ENCODE measurements at regions not wholly inside any gene's neighbourhood (a gene's known extent, or its start where the extent isn't known, plus 50 kb on each side); places are given as distances from the start of the nearest gene placed in this dataset.

GRCh38 chr5:125463466-125464092 is 717.1 kb upstream of the ZNF608 start:
- TF ChIP-seq CTCF (conservative IDR thresholded peaks at IDR 0.05; ENCODE audit: low read depth, low read length), result no peak

GRCh38 chr5:125464847-125465432 is 718.5 kb upstream of the ZNF608 start:
- no peak overlapping the region for H3K4me3 ChIP-seq (ENCODE audit: low read depth, low read length)
- no peak for DNase-seq (ENCODE audit: low read depth)
- TF ChIP-seq CTCF (conservative IDR thresholded peaks at IDR 0.05; ENCODE audit: low read depth, low read length), result no peak

More at GRCh38 chr5:125463466-125464092, 717.1 kb upstream of the ZNF608 start:
- DNase-seq (ENCODE audit: low read depth), result no peak
- no peak overlapping the region for H3K4me3 ChIP-seq (ENCODE audit: low read depth, low read length)

GRCh38 chr5:125465703-125466102 is 719.3 kb upstream of the ZNF608 start:
- no peak for TF ChIP-seq CTCF (conservative IDR thresholded peaks at IDR 0.05; ENCODE audit: low read depth, low read length)
- DNase-seq (ENCODE audit: low read depth), result no peak
- H3K4me3 ChIP-seq (ENCODE audit: low read depth, low read length), result no peak overlapping the region

- no peak for TF ChIP-seq CTCF (conservative IDR thresholded peaks at IDR 0.05; ENCODE audit: low read depth, low read length)
Measured at GRCh38 chr5:125467222-125467621, 720.8 kb upstream of the ZNF608 start.

GRCh38 chr5:125470280-125470902 is 724.0 kb upstream of the ZNF608 start:
- no peak for TF ChIP-seq CTCF (conservative IDR thresholded peaks at IDR 0.05; ENCODE audit: low read depth, low read length)
- DNase-seq (ENCODE audit: low read depth), result no peak

More at GRCh38 chr5:125467222-125467621, 720.8 kb upstream of the ZNF608 start:
- no peak overlapping the region for H3K4me3 ChIP-seq (ENCODE audit: low read depth, low read length)
- DNase-seq (ENCODE audit: low read depth), result peak; percentile 55

GRCh38 chr5:125476901-125477585 is 730.6 kb upstream of the ZNF608 start:
- no peak for DNase-seq (ENCODE audit: low read depth)
- TF ChIP-seq CTCF (conservative IDR thresholded peaks at IDR 0.05; ENCODE audit: low read depth, low read length), result no peak
- H3K4me3 ChIP-seq (ENCODE audit: low read depth, low read length), result no peak overlapping the region

More at GRCh38 chr5:125470280-125470902, 724.0 kb upstream of the ZNF608 start:
- H3K4me3 ChIP-seq (ENCODE audit: low read depth, low read length), result no peak overlapping the region
